CD4-positive, alpha-beta T cell treated with Interferon gamma for 1 hour (primary cell): ENCODE measurements at regions not wholly inside any gene's neighbourhood (a gene's known extent, or its start where the extent isn't known, plus 50 kb on each side); places are given as distances from the start of the nearest gene placed in this dataset.

Experiments used
- DNase-seq: peaks from one replicate; pipeline ENCODE4 v3.0.0-alpha.2; 2020

DNA sequence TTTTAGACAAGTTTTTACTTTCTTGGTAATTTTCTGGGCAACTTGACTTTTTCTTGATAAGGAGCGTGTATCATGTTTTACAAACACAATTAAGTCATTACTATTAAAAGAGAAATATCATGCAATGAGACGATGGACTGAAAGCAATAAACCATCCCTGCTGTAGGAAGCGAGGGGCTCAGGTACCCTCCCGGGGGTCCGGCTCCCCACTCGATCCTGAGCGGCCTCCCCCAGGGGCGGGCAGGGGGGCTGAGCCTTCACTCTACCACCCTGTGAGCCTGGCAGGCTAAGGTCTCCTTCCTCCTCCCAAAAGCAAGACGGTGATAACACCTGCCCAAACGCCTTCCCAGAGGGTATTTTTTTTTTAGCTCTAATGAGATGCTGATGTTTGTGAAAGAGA is 51.8 kb upstream of the ADGRA1 start:
- DNase-seq, result no peak

DNA sequence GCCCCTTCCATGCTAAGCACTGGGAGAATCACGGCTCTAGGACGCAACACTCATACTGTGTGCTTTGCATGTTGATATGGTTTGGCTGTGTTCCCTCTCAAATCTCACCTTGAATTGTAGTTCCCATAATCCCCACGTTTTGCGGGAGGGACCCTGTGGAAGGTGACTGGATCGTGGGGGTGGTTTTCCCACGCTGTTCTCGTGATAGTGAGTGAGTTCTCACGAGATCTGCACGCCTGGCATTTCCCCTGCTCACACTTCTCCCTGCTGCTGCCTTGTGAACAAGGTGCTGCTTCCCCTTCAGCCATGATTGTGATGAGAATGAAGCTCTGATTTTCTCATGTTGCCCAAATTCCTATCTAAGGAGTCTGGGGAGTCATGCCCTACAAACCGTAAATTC is 53.0 kb upstream of the ADGRA1 start:
- no peak for DNase-seq

DNA sequence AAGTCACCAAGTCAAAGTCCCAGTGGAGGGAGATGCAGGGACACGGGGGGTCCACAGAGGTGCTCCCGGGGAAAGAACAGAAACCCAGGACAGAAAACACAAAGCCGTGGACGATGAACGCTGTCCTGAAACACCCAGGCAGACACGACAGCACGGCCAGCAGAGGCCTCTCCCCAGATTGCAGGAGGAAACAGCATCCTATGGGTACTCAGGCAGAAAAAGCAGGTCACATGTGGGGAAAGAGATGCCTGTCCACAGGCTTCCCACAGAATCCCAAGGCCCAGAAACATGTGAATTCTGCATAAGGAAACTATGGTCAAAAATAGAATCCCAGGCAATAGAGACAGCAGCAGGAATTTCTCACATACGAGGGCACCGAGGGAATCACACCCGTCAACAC is 53.6 kb upstream of the ADGRA1 start:
- no peak for DNase-seq

DNA sequence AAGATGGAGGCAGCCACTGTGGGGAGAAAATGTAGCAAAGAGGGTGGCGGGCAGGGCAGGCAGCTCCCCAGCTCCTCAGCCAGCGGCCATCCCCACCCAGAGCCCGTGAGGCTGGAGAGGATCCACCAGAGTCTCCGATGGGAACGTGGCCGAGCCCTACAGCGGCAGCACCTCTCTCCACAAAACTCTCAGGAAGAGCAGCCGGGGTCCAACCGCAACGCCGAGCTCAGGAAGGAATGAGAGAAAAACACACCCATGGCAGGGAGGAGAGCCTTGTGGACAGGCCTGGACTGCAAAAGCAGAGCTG is 54.0 kb upstream of the ADGRA1 start:
- no peak for DNase-seq

DNA sequence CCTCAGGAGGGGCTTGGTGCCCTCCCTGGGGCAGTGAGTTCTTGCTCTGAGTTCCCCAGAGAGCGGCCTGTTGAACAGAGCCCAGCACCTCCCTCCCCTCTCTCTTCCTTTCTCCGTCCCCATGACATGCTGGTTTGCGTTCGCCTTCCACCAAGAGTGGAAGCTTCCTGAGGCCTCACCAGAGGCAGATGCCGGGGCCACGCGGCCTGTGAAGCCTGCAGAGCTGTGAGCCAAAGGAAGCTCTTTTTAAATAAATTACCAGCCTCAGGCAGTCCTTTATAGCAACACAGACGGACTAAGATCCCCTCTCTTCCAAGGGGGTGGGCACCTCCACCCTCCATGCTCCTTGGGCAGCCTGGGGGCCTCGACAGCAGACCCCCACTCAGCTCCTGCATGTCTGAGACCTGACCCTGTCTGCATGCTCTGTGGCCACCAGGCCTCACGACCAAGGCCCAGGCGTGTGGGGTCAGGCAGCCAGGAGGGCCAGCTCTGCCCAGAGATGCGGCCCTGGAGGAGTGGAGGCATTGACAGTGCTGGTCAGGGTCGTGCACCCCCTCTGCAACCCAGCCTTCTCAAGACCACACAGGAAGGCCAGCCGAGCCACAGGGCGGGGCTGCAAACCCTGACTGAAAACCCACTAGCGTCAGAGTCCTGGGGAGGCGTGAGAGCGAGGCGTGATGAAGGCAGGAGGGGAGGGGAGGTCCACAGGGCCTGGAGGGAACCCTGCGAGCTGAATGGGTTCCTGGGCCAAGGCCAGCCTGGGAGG is 54.6 kb upstream of the ADGRA1 start:
- no peak for DNase-seq

DNA sequence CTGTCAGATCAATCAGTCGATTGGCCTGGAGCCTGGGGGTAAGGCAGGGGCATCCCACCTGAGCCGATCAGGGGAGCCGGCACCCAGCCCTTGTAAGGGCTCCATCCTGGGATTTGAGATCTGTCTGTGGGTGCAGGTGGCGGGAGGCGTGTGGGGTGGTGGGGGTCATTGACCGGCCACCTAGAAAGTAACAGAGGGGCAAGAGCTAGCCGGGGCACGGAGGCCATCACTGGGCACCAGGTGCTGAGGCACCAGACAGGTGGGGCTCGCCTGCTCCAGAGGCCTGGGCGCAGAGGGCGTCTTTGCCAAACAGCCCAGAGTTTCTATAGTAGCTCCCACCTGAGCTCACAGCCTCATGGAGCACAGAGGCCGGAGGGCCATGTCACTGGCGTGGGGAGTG is 55.5 kb upstream of the ADGRA1 start:
- DNase-seq, result no peak

DNA sequence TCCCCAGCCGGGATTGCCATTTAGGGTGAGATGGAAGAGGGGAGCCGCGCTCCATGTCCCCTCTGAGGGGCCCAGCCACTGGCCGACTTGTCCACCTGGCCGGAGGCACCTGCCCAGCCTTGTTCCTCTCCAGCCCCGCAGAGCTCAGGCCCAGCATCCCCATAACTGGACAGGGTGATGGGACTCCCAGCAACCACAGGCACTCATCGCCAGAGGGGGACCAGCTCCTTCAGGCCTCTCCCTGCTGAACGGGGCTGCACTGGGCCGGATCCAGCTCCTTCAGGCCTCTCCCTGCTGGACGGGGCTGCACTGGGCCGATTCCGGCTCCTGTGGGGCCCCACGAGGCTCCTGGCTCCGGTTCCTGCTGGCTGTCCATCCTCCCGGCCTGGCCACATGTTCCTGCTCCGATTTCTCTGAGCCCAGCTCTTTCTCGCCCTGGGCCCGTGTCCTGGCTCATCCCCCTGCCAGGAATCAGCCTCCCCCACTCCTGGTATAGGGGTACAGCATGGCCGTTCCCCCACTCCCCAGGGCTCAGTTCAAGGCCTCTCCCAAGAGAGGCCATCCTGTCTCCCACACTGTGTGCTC is 56.1 kb upstream of the ADGRA1 start:
- DNase-seq, result no peak

DNA sequence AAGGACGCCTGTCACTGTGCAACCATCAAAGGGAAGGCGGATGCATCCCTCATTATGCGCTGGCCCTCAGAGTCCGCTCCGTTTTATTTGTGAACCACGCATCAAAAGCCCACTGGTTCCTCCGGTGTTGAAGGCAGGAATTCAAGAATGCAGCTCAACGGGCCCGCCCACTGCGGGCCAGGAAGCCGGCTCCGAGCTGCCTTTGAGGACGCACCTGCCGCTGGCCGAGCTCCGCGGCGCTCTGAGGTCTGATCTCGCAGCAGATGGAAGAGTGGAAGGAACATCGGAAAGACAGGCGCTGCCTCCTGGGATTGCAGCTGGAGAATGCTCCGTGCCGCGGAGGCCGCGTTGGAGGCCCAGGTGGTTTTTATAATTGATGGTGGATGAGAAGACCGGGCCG is 56.9 kb upstream of the ADGRA1 start:
- DNase-seq, result no peak

DNA sequence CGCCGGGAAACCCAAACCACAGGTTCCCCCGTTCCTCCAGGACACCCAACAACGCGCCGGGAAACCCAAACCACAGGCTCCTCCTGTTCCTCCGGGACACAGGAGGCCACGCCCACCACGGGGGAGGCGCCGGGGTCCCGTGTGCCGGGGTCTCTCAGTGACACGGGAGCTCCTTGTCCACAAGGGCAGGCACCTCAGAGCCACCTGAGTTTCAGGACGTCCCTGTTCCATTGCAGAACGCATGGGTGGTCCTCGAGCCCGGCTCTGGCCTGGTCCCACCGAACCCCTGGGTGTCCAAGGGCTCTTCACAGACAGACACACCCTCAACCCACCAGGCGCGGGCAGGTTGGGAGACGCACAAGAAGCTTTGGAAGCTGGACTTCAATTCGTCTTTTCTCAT is 57.6 kb upstream of the ADGRA1 start:
- no peak for DNase-seq

DNA sequence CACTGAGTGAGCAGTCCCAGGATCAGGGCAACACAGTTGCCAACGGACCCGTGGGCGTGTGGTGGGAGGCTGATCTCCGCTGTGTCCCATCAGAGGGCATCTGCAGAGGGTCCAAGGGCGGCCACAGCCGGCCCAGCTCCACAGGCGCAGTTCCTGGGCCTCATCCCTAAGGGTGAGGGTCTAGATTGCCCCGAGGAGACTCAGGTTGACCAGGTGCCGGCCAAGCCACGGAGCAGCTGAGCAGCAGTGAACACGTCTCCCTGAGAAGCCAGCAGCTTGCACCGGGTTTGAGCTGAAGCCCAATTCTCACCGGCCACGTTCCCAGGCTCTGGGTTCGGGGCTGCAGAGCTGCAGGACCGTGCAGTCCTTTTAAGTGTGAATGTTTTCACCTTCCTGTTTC is 58.8 kb upstream of the ADGRA1 start:
- DNase-seq, result no peak

DNA sequence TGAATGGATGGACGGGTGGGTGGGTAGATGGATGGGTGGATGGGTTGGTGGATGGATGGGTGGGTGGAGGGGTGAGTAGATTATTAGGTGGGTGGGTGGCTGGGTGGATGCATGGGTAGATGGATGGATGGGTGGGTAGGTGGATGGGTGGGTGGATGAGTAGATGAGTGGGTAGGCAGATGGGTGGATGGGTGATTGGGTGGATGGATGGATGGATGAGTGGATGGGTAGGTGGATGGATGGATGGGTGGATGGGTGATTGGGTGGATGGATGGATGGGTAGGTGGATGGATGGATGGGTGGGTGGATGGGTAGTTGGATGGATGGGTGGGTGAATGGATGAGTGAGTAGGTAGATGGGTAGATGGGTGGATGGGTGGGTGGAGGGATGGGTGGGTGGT is 59.6 kb upstream of the ADGRA1 start:
- no peak for DNase-seq

DNA sequence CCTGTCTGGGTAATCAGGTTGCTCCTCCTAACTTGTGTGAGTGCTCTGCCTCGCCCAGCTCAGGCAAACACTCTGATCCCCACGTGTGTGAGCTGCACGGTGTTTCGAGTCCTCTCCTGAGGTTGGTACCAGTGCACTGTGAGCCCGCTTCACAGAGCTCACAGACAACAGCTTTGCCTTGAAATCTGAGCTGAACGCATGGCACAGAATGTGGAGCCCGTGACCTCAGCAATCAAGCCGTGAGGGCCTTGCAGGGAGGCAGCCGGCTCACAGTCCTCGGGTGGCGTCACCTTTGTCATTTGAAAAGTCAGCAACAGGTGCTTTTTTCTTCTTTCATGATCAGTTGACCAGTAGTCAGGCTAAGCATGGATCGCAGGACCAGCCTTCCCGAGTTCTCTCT is 60.2 kb upstream of the ADGRA1 start:
- DNase-seq, result no peak

DNA sequence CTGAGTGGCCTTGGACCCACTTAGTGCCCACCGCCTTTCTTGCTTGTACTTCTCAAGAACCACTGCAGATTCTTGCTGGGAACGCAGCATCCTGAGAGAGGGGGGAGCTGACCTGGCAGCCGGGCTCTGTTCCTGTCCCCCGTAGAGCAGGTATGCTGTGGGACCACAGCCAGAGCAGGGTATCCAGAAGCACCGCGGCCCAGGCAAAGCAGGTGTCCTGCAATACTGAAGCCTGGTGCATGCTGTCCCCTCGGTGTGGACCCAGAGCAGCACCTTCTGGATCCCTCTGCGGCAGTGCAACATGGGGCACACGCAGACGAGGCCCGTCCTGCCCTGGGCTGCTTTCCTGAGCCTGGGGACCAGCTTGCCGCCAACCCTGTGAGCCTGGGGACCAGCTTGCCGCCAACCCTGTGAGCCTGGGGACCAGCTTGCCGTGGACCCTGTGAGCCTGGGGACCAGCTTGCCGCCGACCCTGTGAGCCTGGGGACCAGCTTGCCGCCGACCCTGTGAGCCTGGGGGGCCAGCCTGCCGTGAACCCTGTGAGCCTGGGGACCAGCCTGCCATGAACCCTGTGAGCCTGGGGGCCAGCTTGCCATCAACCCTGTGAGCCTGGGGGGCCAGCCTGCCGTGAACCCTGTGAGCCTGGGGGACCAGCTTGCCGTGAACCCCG is 60.9 kb upstream of the ADGRA1 start:
- no peak for DNase-seq

DNA sequence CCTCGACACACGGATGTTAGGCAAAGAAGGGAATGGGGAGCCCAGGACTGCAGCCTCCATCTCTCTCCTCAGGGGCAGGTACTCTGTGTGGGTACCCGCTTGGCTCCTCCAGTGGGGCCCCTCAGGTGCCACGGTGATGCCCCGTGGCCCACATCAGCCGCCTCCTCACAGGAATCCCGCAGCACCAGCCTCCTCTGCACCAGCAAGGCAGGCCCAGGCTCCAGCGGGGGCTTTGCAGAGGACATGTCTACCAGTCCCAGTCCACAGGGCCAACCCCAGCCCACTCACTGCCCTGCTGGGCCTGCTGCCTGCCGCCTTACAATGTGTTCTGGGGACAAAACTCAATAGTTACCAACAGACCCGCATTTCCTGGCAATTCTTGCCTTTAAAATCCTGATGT is 61.6 kb upstream of the ADGRA1 start:
- no peak for DNase-seq

DNA sequence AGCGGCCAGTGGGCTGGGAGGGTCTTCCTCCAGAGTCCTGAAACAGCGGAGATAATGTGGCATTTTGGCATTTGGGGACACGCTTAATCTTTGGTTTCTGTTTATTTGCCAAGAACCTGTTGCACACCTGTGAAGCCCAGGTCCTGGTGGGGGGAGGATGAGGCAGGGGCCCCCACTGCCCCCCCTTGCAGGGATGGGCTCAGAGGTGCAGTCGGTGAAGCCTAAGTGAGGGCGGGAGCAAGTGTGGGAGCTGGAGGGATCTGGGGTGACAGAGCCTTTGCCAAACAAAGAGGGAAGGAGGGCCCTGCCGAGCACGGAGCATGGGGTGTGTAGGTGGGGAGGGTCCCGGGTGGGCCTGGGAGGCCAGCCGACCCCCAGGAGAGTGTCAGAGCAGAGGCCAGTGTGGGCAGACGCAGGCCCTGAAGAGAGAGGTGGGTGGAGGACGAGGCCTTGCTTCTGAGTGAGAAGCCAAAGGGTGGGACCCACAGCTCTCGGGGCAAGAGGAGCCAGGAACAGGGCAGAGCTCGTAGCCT is 62.1 kb upstream of the ADGRA1 start:
- DNase-seq, result no peak

DNA sequence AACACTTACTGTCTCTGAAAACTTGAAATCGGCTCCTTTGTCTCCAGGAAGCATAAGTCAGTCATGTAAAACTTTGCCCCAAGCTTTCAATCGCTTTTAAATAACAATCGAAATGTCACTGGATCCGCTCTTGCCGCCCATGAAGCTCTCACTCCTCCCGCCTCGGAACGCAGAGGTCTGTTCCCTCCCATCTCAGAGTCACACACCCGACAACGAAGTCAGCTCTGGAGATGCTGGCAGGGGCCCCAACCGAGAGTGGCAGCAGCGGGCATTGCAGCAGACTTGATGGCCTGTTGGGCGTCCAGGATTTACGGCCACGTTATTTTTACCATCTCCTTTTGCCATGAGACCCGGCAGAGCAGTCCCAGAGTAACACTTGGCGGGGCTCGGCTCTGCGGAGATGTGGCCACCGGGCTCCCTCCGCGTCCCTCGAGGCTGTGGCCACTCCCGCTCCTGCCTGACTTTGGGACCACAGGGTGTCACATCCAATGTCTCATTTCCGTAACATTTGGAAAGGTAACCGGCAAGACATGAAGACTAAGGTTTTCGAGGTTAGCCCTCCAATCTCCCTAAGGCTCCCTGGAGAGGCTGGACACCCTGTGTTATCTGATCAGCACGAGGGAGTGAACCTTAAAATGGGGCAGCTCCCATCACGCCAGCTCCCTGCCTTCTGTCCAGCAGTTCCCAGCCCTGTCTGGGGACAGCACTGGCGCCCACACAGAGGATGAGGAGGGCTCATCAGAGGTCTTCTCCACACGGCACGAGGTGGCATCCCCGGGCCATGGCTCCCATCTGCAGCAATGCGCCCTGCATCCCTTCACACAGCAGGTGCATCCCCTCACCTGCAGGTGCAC is 62.8 kb upstream of the ADGRA1 start:
- no peak for DNase-seq

DNA sequence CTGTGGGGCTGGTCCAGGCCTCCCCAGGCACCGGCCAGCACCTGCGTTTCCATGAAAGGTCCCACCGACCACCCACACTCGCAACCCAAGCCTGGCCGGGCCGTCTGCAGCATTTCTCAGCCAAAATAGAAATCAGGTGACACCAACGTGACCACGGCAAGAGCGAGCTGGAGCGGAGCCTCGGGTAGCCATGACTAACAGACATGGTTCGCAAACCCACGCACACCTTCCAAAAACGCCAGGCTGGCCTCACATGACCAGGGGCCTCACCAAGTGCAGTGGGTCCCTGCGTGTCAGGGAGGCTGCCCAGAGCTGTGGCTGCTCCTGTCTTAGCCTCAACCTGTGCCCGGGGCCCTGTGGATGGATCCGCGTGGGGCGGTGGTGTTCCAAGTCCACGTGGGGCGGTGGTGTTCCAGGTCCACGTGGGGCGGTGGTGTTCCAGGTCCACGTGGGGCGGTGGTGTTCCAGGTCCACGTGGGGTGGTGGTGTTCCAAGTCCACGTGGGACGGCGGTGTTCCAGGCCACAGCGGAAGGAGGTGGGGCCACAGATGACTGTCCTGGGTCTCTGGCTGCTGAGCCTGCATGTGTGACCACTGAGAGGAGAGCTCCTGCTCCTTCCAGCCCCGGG is 64.4 kb upstream of the ADGRA1 start:
- DNase-seq, result no peak

DNA sequence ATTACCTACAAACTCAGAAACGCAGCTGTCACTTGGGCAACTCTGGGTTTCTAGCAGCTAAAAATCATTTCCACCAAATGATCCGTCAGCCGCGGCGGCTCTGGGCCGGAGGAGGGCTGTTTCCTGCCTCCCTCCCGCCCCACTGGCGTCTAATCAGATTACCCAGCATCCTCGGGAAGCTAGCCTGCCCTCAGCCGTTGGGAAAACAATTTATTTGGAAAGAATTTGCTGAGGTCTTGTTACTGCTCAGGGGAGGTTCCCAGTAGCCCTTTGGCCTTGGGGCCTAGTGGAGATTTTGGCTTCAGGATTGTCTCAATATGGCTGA is 65.0 kb upstream of the ADGRA1 start:
- DNase-seq, result no peak

DNA sequence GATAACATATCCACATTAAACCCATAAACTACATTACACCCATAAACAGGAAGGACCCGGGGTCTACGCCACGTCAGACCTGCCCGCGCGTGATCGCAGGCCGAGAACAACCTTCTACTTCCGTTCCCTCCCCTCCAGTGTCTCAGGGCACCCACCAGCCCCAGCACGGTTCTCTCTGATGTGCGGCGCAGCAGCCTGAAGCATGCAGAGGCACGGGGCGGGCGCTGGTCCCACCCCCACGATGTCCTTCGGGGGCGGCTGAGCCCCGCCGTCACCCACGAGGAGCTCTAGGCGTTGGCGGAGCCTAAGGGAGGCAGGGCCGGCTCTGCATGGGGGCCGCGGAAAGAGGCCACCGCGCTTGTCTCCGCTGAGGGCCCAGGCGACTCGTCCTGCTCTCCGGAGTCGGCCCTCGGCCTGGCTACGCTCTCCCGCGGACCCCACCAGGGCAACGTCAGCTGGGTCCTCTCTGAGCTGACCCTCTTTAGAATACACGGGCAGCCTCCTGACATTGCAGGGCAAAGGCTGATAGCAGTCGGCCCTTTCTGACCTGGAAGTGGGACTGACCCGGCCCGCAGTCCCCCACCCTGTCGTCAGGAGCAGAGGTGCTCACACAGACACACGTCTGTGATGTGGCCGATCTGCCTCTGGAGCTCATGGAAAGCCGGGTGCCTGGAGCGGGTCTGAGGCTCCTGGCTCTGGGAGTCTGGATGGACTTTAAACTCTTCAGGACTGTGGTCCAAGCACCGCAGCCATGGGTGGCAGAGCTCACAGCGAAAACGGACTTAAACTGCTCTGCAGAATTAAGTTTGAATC is 65.6 kb upstream of the ADGRA1 start:
- no peak for DNase-seq

DNA sequence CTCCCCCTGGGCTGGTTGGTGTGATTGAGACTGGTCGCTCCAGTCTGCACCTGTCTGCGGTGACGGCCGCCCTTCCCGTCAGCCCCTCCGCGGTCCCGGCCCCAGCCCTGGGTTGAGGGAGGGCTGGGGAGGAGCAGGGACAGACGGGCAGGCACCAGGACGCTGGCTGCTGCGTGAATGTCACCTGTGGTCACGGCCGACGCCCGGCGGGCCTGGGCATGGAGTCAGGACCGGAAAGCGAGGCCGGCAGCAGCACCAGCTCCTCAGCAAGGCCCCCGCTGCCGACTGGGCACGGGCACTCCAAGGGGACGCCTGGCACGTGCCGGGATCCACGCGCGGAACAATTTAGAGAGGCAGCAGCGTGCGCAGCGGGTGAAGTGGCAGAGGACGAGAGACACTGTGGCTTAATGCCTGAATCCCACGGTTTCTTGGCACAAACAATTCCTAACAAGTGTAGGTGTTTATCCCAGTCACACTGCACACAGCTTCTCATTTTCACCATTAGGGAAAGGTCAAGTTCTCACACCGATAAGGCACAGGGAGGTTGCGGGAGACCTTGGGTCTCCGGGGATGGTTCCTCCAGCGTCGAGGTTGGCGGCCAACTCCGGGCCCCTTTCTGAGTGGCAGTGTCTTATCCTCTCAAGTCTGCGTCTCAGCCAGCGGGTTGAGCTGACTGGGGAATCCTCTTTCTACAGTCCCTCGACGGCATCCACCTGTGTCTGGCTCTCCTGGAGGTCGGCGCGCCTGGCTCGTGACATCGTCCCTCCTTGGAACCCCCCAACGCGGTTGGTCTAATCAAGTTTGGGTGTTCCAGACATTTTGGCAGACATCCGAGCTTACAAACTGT is 66.4 kb upstream of the ADGRA1 start:
- DNase-seq, result no peak

DNA sequence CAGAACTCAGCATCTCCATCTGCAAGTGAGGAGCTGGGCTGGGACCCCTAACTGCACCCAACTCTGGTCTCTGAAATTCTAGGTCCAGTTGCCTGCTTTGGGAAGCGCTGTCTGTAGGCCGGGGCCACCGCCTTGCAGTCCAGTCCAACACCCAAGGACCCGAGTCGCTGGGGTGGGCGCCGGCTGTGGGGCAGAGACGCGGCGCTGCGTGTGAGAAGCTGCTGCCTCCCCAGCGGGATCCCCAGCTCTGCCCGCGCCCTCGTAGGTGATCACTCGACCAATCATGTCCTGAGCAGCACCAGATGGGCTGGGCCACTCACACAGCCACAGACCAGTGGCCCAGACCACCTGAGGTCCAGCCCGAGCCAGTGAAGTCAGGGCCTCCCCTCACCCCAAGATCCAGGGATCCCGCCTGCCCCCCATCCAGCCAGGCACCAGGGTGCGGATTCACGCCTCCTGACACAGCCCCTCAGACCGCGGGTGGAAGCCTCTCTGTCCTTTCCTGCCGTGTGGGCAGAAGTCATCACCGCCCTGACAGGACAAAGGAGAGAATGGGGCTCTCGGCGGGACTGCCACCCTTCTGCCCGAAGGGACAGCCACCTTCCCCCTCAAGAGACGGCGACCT is 67.4 kb upstream of the ADGRA1 start:
- no peak for DNase-seq
